IgD-negative memory B cell (primary cell): ENCODE measurements at regions not wholly inside any gene's neighbourhood (a gene's known extent, or its start where the extent isn't known, plus 50 kb on each side); places are given as distances from the start of the nearest gene placed in this dataset.

Experiments used
- H3K27ac Mint-ChIP-seq, 3 donors: one replicate each; pipeline ENCODE4 v1.8.0; 2020 to 2022; ENCODE audit warnings: mild to moderate bottlenecking in 3 of 3, mixed read lengths in 3 of 3, moderate library complexity in 1 of 3
- H3K27me3 Mint-ChIP-seq: one replicate; pipeline ENCODE4 v1.8.0; 2021; ENCODE audit warnings: mixed read lengths
- H3K36me3 Mint-ChIP-seq: one replicate; pipeline ENCODE4 v1.8.0; 2020; ENCODE audit warnings: mild to moderate bottlenecking, mixed read lengths
- H3K4me1 Mint-ChIP-seq, 3 donors: one replicate each; pipeline ENCODE4 v1.8.0; 2020 to 2022; ENCODE audit warnings: mixed read lengths in 3 of 3, mild to moderate bottlenecking in 1 of 3
- H3K4me3 Mint-ChIP-seq, 4 donors: one replicate each; pipeline ENCODE4 v1.8.0; 2020 to 2022; ENCODE audit warnings: mild to moderate bottlenecking in 4 of 4, mixed read lengths in 4 of 4, moderate library complexity in 3 of 4
- H3K9me3 Mint-ChIP-seq, 3 donors: one replicate each; pipeline ENCODE4 v1.8.0; 2020 to 2021; ENCODE audit warnings: mixed read lengths in 3 of 3, mild to moderate bottlenecking in 1 of 3

DNA sequence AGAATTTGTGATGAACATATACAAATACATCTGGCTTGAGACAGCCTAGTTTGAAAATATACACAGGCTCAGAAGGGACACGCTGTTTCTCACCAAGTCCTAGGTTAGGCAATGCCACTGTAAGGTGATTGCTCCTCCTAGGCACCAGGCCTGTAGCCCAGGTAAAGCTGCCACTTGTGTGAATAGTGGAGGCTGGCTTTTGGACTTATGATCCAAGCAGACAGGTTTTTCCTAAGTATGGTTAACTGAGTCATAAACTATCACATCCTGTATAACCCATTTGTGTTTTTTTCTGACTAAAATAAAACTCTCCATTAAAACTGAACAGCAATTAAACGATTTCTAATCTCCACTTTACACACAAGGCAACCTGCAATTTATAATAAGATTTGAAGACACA lies 81.0 kb downstream of the SEMA4F start:
- peaks cover 13% of the 10 kb centered on the region for H3K27me3 Mint-ChIP-seq
- H3K4me3 Mint-ChIP-seq: no peak overlapping the region
- H3K27ac Mint-ChIP-seq: no peak overlapping the region

GRCh38 chr2:74735564-74735963 lies 81.5 kb downstream of the SEMA4F start:
- Mint-ChIP-seq H3K36me3 (no peaks in the 10 kb centered on the region), H3K27ac (no peak overlapping the region), H3K9me3 (peaks cover 0 to 11% (median 7%) of the 10 kb centered on the region in 3 donors), H3K4me1 (no peaks in the 10 kb centered on the region), H3K4me3 (no peak overlapping the region), H3K27me3 (peaks cover 16% of the 10 kb centered on the region)

More for the DNA sequence above, 81.0 kb downstream of the SEMA4F start:
- Mint-ChIP-seq H3K9me3 (peaks cover 0 to 15% (median 7%) of the 10 kb centered on the region in 3 donors), H3K4me1 (no peaks in the 10 kb centered on the region), H3K36me3 (no peaks in the 10 kb centered on the region)

GRCh38 chr2:74736589-74736988 lies 82.5 kb downstream of the SEMA4F start:
- peaks cover 20% of the 10 kb centered on the region for H3K27me3 Mint-ChIP-seq
- no peaks in the 10 kb centered on the region for H3K36me3 Mint-ChIP-seq
- H3K4me3 Mint-ChIP-seq: no peak overlapping the region
- no peak overlapping the region for H3K27ac Mint-ChIP-seq
- H3K4me1 Mint-ChIP-seq: no peaks in the 10 kb centered on the region
- H3K9me3 Mint-ChIP-seq: peaks cover 0 to 11% (median 7%) of the 10 kb centered on the region in 3 donors

- Mint-ChIP-seq H3K9me3 (peaks cover 0 to 11% (median 7%) of the 10 kb centered on the region in 3 donors), H3K27me3 (peaks cover 19% of the 10 kb centered on the region), H3K36me3 (no peaks in the 10 kb centered on the region), H3K4me1 (no peaks in the 10 kb centered on the region), H3K4me3 (no peak overlapping the region), H3K27ac (no peak overlapping the region)
These were observed 84.5 kb downstream of the SEMA4F start for GRCh38 chr2:74738586-74738985.

DNA sequence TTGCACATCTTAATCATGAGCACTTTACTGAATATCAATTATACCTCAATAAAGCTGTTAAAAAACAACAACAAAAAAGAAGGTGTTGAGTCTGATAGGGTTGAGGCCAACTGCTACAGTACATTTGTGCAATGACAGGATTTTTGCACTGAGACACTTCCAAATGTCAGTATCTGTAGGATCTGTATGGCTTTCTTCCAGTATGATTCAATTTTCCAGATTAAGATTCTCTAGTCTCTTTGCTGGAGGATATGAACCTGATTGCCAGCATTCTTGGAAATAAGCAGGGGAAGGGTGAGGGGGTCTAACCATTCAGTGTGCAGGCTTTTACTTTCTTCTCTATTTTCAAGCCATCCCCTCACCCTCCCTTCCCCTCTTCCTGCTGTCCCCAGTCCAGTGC lies 85.1 kb downstream of the SEMA4F start:
- H3K4me3 Mint-ChIP-seq: no peak overlapping the region
- peaks cover 19% of the 10 kb centered on the region for H3K27me3 Mint-ChIP-seq
- peaks cover 0 to 11% (median 7%) of the 10 kb centered on the region in 3 donors for H3K9me3 Mint-ChIP-seq

DNA sequence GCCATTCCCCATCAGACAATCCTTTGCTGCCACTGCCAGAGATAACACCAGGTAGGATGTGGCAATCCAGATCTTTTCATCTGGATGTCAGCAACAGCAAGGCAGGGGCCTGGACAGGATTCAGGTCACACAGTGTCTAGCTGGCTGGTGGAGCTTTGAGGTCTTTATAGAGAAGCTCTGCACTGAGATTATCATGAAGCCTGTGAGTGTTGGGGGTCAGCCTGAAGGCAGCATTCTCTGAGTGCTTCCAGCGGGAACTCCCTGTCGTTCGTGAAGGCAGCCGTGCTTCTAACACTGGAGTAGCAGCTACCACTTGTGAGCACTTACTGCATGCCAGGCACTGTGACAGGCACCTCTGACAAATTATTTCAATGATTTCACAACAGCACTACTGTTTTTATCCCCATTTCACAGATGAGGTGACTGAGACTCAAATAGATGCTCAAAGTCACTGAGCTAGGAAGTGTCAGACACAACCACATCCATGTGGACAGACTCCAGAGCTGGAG lies 85.7 kb downstream of the SEMA4F start:
- Mint-ChIP-seq H3K4me1 (no peaks in the 10 kb centered on the region), H3K4me3 (no peak overlapping the region), H3K9me3 (peaks cover 0 to 11% (median 7%) of the 10 kb centered on the region in 3 donors), H3K27me3 (peaks cover 16% of the 10 kb centered on the region), H3K27ac (no peak overlapping the region), H3K36me3 (no peaks in the 10 kb centered on the region)

More for the DNA sequence above, 85.1 kb downstream of the SEMA4F start:
- H3K27ac Mint-ChIP-seq: no peak overlapping the region
- no peaks in the 10 kb centered on the region for H3K36me3 Mint-ChIP-seq
- no peaks in the 10 kb centered on the region for H3K4me1 Mint-ChIP-seq

GRCh38 chr2:74740395-74740740 lies 86.3 kb downstream of the SEMA4F start:
- Mint-ChIP-seq H3K36me3 (no peaks in the 10 kb centered on the region), H3K9me3 (peaks cover 0 to 11% (median 7%) of the 10 kb centered on the region in 3 donors), H3K4me1 (no peaks in the 10 kb centered on the region), H3K27me3 (peaks cover 18% of the 10 kb centered on the region), H3K27ac (no peak overlapping the region), H3K4me3 (no peak overlapping the region)

- Mint-ChIP-seq H3K9me3 (peaks cover 0 to 11% (median 7%) of the 10 kb centered on the region in 3 donors), H3K4me3 (no peak overlapping the region), H3K27ac (no peak overlapping the region), H3K36me3 (no peaks in the 10 kb centered on the region), H3K27me3 (peaks cover 18% of the 10 kb centered on the region), H3K4me1 (no peaks in the 10 kb centered on the region)
These were observed 86.8 kb downstream of the SEMA4F start for GRCh38 chr2:74740741-74741431.

GRCh38 chr2:74741629-74742028 lies 87.6 kb downstream of the SEMA4F start:
- Mint-ChIP-seq H3K9me3 (peaks cover 0 to 7% (median 5%) of the 10 kb centered on the region in 3 donors), H3K4me1 (no peaks in the 10 kb centered on the region), H3K36me3 (no peaks in the 10 kb centered on the region), H3K27me3 (peaks cover 19% of the 10 kb centered on the region), H3K4me3 (no peak overlapping the region), H3K27ac (no peak overlapping the region)

- H3K27ac Mint-ChIP-seq: no peak overlapping the region
- H3K4me1 Mint-ChIP-seq: no peaks in the 10 kb centered on the region
- H3K4me3 Mint-ChIP-seq: no peak overlapping the region
- no peaks in the 10 kb centered on the region for H3K36me3 Mint-ChIP-seq
- H3K27me3 Mint-ChIP-seq: peaks cover 15% of the 10 kb centered on the region
- no peaks in the 10 kb centered on the region for H3K9me3 Mint-ChIP-seq
These were observed 88.4 kb downstream of the SEMA4F start for GRCh38 chr2:74742471-74742870.

DNA sequence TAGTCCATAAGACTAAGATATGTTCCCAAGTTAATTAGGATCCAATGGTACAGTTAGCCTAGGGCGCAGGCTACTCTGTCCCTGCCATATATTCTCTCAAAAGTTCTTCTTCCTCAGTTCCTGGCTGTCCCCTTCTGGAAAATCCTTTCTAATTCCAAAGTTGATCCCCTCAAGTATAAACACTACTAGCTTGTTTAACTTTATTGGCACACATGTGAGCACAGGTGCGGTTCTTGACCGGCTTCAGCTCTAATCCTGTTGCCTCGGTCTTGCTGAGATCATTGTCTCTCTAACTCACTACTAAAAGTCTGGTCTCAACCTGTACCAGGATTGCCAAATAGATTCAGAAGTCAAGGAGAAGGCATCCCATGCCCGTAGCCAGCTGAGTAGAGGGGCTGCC lies 89.0 kb downstream of the SEMA4F start:
- Mint-ChIP-seq H3K9me3 (no peaks in the 10 kb centered on the region), H3K27me3 (peaks cover 18% of the 10 kb centered on the region), H3K36me3 (no peaks in the 10 kb centered on the region), H3K4me3 (no peak overlapping the region), H3K27ac (no peak overlapping the region), H3K4me1 (no peaks in the 10 kb centered on the region)

- Mint-ChIP-seq H3K4me1 (no peaks in the 10 kb centered on the region), H3K9me3 (no peaks in the 10 kb centered on the region), H3K27ac (no peak overlapping the region), H3K4me3 (no peak overlapping the region), H3K36me3 (no peaks in the 10 kb centered on the region), H3K27me3 (peaks cover 20% of the 10 kb centered on the region)
These were observed 89.7 kb downstream of the SEMA4F start for GRCh38 chr2:74743778-74744177.

DNA sequence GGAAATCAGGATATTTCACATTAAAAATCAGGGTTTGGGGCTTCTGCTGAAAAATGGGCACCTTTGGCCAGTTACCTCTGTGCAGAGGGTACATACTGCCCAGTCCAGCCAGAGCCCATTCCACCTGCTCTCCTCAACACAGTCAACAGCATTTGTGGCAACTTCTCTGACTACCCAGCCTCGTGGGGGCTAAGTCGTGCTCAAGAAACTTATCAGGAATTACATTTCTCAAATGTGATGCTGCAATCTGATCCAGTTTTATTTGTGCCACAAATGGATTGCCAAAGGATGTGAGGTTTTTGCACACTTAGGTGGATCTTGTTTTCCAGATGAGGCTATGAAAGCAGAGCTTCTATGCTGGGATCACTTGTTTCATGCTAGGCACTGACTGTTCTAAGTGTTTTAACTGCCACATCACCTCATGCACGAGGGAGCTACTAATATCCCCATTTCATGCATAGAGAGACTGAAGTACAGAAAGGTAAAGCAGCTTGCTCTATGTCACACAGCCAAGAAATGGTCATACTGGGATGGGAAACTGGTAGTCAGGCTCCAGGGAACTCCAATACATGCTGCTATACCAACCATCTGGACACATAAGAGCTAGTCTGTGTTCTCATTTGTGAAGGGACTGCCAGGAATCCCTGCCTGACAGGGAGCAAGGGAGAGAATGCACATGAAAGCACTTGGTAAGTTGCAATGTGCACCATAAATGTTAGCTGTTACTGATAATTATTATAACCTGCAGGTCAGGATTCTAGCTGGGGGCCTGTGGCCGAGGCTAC lies 89.0 kb upstream of the HK2 start:
- peaks cover 22% of the 10 kb centered on the region for H3K27me3 Mint-ChIP-seq
- no peak overlapping the region for H3K27ac Mint-ChIP-seq
- no peaks in the 10 kb centered on the region for H3K4me1 Mint-ChIP-seq
- H3K4me3 Mint-ChIP-seq: no peak overlapping the region
- H3K9me3 Mint-ChIP-seq: no peaks in the 10 kb centered on the region
- no peaks in the 10 kb centered on the region for H3K36me3 Mint-ChIP-seq

DNA sequence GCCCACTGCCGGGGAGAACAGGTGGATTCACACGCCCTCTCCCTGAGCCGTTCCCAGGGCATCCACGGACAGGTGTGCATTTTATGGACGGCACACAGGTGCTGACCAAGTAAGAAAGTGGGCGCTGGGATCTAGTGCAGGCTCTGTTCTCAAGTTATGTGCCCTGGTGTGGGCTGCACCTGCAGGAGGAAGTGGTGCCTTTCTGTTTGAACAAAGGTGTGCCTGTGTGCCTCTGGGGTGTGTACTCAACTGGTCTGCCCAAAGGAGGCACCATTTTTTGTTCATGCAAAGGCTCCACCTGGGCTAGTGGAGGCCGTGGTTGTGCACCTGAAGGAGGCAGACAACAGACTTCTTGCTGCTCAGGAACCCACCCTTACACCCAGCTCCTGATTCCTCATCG lies 88.2 kb upstream of the HK2 start:
- peaks cover 20% of the 10 kb centered on the region for H3K27me3 Mint-ChIP-seq
- no peaks in the 10 kb centered on the region for H3K4me1 Mint-ChIP-seq
- H3K4me3 Mint-ChIP-seq: no peak overlapping the region
- no peak overlapping the region for H3K27ac Mint-ChIP-seq
- no peaks in the 10 kb centered on the region for H3K9me3 Mint-ChIP-seq
- H3K36me3 Mint-ChIP-seq: peaks cover 2% of the 10 kb centered on the region

DNA sequence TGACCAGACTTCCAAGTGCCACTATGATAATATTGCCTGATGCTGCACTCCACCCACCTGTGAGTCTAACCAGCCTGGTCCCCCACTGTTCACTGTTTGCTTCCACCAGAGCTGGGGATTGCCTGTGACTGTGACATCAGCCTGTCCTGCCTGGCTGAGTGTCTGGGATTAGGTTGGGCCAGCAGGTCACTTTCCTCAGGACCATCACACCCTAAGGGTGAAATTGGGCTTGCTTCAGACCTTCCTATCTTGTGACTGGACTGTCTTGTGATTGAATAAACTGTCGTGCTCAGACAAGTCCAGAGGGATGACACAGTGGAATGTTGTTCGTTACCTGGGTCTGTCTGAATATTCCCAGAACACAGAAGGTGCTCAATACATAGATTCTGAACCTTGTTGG lies 87.4 kb upstream of the HK2 start:
- H3K9me3 Mint-ChIP-seq: no peaks in the 10 kb centered on the region
- H3K36me3 Mint-ChIP-seq: peaks cover 2% of the 10 kb centered on the region
- peaks cover 23% of the 10 kb centered on the region for H3K27me3 Mint-ChIP-seq
- H3K4me1 Mint-ChIP-seq: no peaks in the 10 kb centered on the region
- H3K27ac Mint-ChIP-seq: peak overlapping the region in 1 of 3 donors; percentile 51
- H3K4me3 Mint-ChIP-seq: no peak overlapping the region
